ENCODE measurements at regions not wholly inside any gene's neighbourhood (a gene's known extent, or its start where the extent isn't known, plus 50 kb on each side); places are given as distances from the start of the nearest gene placed in this dataset.
"Not testable (repeated sequence)": the region's sequence is repeated elsewhere in the genome, so short reads cannot be mapped to it uniquely, and the experiment has no call there.

- DNase-seq; H3K27ac Mint-ChIP-seq; ATAC-seq (replicated peaks); H3K27me3 Mint-ChIP-seq; H3K4me1 Mint-ChIP-seq (ENCODE audit: low read depth in 2 of 2); H3K4me3 Mint-ChIP-seq; H3K36me3 Mint-ChIP-seq (ENCODE audit: insufficient read depth): not testable (repeated sequence)
- peaks cover 24 to 45% of the 10 kb centered on the region in 2 donors for H3K9me3 Mint-ChIP-seq
Observed at GRCh38 chr20:12753742-12754141, 255.0 kb upstream of the SPTLC3 start.

DNA sequence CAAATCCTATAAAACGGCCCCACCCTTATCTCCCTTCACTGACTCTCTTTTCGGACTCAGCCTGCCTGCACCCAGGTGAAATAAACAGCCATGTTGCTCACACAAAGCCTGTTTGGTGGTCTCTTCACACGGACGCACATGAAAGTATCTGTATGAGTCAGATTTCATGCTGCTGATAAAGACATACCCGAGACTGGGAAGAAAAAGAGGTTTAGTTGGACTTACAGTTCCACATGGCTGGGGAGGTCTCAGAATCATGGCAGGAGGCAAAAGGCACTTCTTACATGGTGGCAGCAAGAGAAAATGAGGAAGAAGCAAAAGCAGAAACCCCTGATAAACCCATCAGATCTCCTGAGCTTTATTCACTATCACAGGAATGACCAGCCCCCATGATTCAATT, 249.3 kb upstream of the SPTLC3 start:
- H3K9me3 Mint-ChIP-seq: peaks cover 23 to 33% of the 10 kb centered on the region in 2 donors
- not testable (repeated sequence) for H3K4me1 Mint-ChIP-seq (ENCODE audit: low read depth in 2 of 2); H3K27ac Mint-ChIP-seq; DNase-seq; H3K4me3 Mint-ChIP-seq; ATAC-seq (replicated peaks); H3K27me3 Mint-ChIP-seq; H3K36me3 Mint-ChIP-seq (ENCODE audit: insufficient read depth)

GRCh38 chr20:12762725-12763124, 246.0 kb upstream of the SPTLC3 start:
- no peak overlapping the region for H3K27ac Mint-ChIP-seq
- no peak for DNase-seq
- no peaks in the 10 kb centered on the region for H3K4me1 Mint-ChIP-seq (ENCODE audit: low read depth in 2 of 2)
- peaks cover 11% of the 10 kb centered on the region in 2 donors for H3K9me3 Mint-ChIP-seq
- H3K27me3 Mint-ChIP-seq: no peaks in the 10 kb centered on the region
- ATAC-seq (replicated peaks): no peak
- no peaks in the 10 kb centered on the region for H3K36me3 Mint-ChIP-seq (ENCODE audit: insufficient read depth)
- no peak overlapping the region for H3K4me3 Mint-ChIP-seq

GRCh38 chr20:12763406-12763805, 245.4 kb upstream of the SPTLC3 start:
- no peaks in the 10 kb centered on the region for H3K36me3 Mint-ChIP-seq (ENCODE audit: insufficient read depth)
- H3K9me3 Mint-ChIP-seq: peaks cover 4 to 11% of the 10 kb centered on the region in 2 donors
- ATAC-seq (replicated peaks) (no peak), DNase-seq (no peak)
- no peaks in the 10 kb centered on the region for H3K4me1 Mint-ChIP-seq (ENCODE audit: low read depth in 2 of 2)
- no peaks in the 10 kb centered on the region for H3K27me3 Mint-ChIP-seq
- no peak overlapping the region for H3K4me3 Mint-ChIP-seq
- no peak overlapping the region for H3K27ac Mint-ChIP-seq

DNA sequence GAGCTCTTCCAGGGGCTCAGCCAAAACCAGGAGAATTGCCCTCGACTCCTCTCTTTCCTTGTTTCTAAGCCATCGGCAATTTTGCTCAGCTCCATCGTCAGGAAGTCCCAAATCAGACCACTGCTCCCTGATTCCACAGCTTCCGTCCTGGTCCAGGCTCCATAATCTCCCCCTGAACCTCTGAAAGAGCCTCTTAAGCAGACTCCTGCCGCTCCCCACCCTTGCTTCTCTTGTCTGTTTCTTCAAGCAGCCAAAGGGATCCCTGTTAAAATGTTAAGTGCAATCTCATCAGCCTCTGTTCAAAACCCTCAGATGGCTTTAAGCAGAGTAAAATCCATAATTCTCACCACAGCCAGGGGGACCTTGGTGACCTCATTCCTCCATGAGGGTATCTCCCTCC, 244.7 kb upstream of the SPTLC3 start:
- DNase-seq (no peak), ATAC-seq (replicated peaks) (no peak)
- no peaks in the 10 kb centered on the region for H3K36me3 Mint-ChIP-seq (ENCODE audit: insufficient read depth)
- H3K4me1 Mint-ChIP-seq (ENCODE audit: low read depth in 2 of 2): no peaks in the 10 kb centered on the region
- no peak overlapping the region for H3K4me3 Mint-ChIP-seq
- no peak overlapping the region for H3K27ac Mint-ChIP-seq
- no peaks in the 10 kb centered on the region for H3K27me3 Mint-ChIP-seq
- peaks cover 0 to 8% of the 10 kb centered on the region in 2 donors for H3K9me3 Mint-ChIP-seq

DNA sequence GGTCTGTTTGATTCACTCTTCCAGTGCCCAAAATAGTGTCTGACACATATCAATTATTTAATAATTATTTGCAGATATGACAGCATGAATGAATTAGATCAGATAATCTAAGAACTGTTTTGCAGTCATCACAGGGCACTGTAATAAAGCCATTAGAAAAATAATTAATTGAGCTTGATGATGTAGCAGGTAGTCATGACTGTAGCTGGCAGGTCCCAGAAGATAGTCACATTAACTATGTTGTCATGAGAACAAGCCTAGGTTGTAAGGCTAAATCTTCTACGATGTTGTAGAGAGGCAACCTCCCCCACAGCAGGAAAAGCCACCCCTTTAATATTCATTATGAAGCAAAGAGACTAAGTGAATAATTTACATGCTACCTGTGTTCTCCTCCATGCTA, 243.9 kb upstream of the SPTLC3 start:
- DNase-seq (no peak), ATAC-seq (replicated peaks) (no peak)
- no peaks in the 10 kb centered on the region for H3K27me3 Mint-ChIP-seq

GRCh38 chr20:12773936-12774335, 234.8 kb upstream of the SPTLC3 start:
- Mint-ChIP-seq H3K4me1 (ENCODE audit: low read depth in 2 of 2) (no peaks in the 10 kb centered on the region), H3K9me3 (peaks cover 3 to 19% of the 10 kb centered on the region in 2 donors), H3K27ac (no peak overlapping the region), H3K36me3 (ENCODE audit: insufficient read depth) (no peaks in the 10 kb centered on the region), H3K27me3 (no peaks in the 10 kb centered on the region), H3K4me3 (no peak overlapping the region)
- no peak for DNase-seq
- no peak for ATAC-seq (replicated peaks)

More for the DNA sequence above, 243.9 kb upstream of the SPTLC3 start:
- Mint-ChIP-seq H3K4me1 (ENCODE audit: low read depth in 2 of 2) (no peaks in the 10 kb centered on the region), H3K36me3 (ENCODE audit: insufficient read depth) (no peaks in the 10 kb centered on the region), H3K9me3 (peaks cover 0 to 5% of the 10 kb centered on the region in 2 donors), H3K4me3 (no peak overlapping the region), H3K27ac (no peak overlapping the region)

GRCh38 chr20:12775041-12775440, 233.7 kb upstream of the SPTLC3 start:
- Mint-ChIP-seq H3K4me1 (ENCODE audit: low read depth in 2 of 2) (no peaks in the 10 kb centered on the region), H3K9me3 (peaks cover 3 to 19% of the 10 kb centered on the region in 2 donors)
- ATAC-seq (replicated peaks): no peak

GRCh38 chr20:12777016-12777415, 231.8 kb upstream of the SPTLC3 start:
- no peaks in the 10 kb centered on the region for H3K27me3 Mint-ChIP-seq
- H3K9me3 Mint-ChIP-seq: peaks cover 5 to 28% of the 10 kb centered on the region in 2 donors
- no peak for DNase-seq
- H3K27ac Mint-ChIP-seq: no peak overlapping the region
- no peaks in the 10 kb centered on the region for H3K36me3 Mint-ChIP-seq (ENCODE audit: insufficient read depth)
- ATAC-seq (replicated peaks): no peak
- H3K4me3 Mint-ChIP-seq: no peak overlapping the region
- H3K4me1 Mint-ChIP-seq (ENCODE audit: low read depth in 2 of 2): no peaks in the 10 kb centered on the region

More at GRCh38 chr20:12775041-12775440, 233.7 kb upstream of the SPTLC3 start:
- H3K27me3 Mint-ChIP-seq: no peaks in the 10 kb centered on the region
- no peaks in the 10 kb centered on the region for H3K36me3 Mint-ChIP-seq (ENCODE audit: insufficient read depth)
- H3K27ac Mint-ChIP-seq: no peak overlapping the region
- no peak overlapping the region for H3K4me3 Mint-ChIP-seq
- DNase-seq: no peak

GRCh38 chr20:12786276-12786675, 222.5 kb upstream of the SPTLC3 start:
- ATAC-seq (replicated peaks) (no peak), DNase-seq (no peak)
- Mint-ChIP-seq H3K4me3 (no peak overlapping the region), H3K36me3 (ENCODE audit: insufficient read depth) (no peaks in the 10 kb centered on the region), H3K4me1 (ENCODE audit: low read depth in 2 of 2) (no peaks in the 10 kb centered on the region), H3K27me3 (no peaks in the 10 kb centered on the region), H3K27ac (no peak overlapping the region), H3K9me3 (peaks cover 18 to 20% of the 10 kb centered on the region in 2 donors)

DNA sequence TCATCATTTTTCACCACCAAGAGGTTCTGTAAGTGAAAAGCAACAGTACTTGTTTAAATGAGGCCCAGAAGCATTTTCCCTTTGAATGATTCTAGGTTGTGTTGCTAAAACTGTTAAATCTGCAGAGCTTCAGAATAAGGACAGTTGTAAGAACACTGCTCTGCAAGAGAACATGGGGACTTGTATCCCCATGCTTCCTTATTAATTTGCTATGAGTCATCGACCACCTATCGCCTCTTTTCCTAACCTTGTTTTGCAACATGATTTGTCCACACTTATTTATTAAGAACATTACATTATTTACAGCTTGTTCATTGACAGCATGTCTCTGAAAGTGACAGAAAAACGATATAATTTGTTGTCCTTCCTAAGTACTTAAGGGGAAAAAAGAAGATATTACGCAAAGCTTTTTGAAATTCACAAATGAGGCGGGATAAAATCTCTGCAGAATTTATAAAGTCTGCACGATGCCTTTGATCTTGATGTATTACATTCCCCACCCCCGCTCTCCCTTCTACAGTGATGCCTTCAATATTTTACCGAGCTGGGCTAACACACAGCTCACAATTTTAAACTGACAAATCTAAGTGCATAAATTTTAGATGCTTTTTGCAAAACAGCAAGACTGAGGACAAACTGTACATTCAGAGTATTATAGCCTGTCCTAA, 220.0 kb upstream of the SPTLC3 start:
- Mint-ChIP-seq H3K27me3 (no peaks in the 10 kb centered on the region), H3K4me1 (ENCODE audit: low read depth in 2 of 2) (no peaks in the 10 kb centered on the region), H3K9me3 (peaks cover 13 to 25% of the 10 kb centered on the region in 2 donors), H3K36me3 (ENCODE audit: insufficient read depth) (no peaks in the 10 kb centered on the region), H3K4me3 (no peak overlapping the region), H3K27ac (no peak overlapping the region)
- no peak for ATAC-seq (replicated peaks)
- DNase-seq: no peak

- no peak for DNase-seq
- H3K36me3 Mint-ChIP-seq (ENCODE audit: insufficient read depth): no peaks in the 10 kb centered on the region
- no peaks in the 10 kb centered on the region for H3K4me1 Mint-ChIP-seq (ENCODE audit: low read depth in 2 of 2)
- peaks cover 8 to 25% of the 10 kb centered on the region in 2 donors for H3K9me3 Mint-ChIP-seq
- ATAC-seq (replicated peaks): no peak
- no peak overlapping the region for H3K27ac Mint-ChIP-seq
- H3K27me3 Mint-ChIP-seq: no peaks in the 10 kb centered on the region
- H3K4me3 Mint-ChIP-seq: no peak overlapping the region
Observed at GRCh38 chr20:12790859-12791258, 217.9 kb upstream of the SPTLC3 start.

DNA sequence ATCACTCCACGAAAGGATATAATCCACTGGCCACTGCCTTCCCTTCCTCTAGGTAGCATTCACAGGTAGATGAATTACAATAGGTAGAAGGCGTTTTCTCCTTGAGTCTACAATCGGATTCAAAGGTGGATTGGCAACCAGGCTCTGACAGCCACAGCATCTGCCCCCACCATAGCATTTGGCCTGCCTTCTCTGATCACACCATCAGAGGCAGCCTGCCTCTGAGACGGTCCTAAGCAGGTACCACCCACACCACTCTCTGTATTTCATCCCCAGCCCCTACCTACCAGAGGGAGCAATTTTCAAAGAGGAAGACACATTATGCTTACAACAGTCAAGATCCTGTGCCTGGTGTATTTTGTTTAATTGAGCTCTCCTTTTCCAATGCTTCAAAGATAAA, 210.5 kb upstream of the SPTLC3 start:
- peaks cover 8 to 9% of the 10 kb centered on the region in 2 donors for H3K9me3 Mint-ChIP-seq
- ATAC-seq (replicated peaks): no peak
- no peaks in the 10 kb centered on the region for H3K27me3 Mint-ChIP-seq
- no peaks in the 10 kb centered on the region for H3K4me1 Mint-ChIP-seq (ENCODE audit: low read depth in 2 of 2)
- H3K36me3 Mint-ChIP-seq (ENCODE audit: insufficient read depth): no peaks in the 10 kb centered on the region
- no peak overlapping the region for H3K27ac Mint-ChIP-seq
- no peak for DNase-seq
- no peak overlapping the region for H3K4me3 Mint-ChIP-seq

GRCh38 chr20:12808006-12808567, 200.7 kb upstream of the SPTLC3 start:
- peaks cover 5% of the 10 kb centered on the region for H3K36me3 Mint-ChIP-seq (ENCODE audit: insufficient read depth)
- H3K4me1 Mint-ChIP-seq (ENCODE audit: low read depth in 2 of 2): no peaks in the 10 kb centered on the region
- H3K27me3 Mint-ChIP-seq: no peaks in the 10 kb centered on the region
- peaks cover 10 to 25% of the 10 kb centered on the region in 2 donors for H3K9me3 Mint-ChIP-seq
- H3K4me3 Mint-ChIP-seq: no peak overlapping the region
- H3K27ac Mint-ChIP-seq: no peak overlapping the region
- DNase-seq (no peak), ATAC-seq (replicated peaks) (no peak)
